IMR-90 (cell line): ENCODE measurements at regions not wholly inside any gene's neighbourhood (a gene's known extent, or its start where the extent isn't known, plus 50 kb on each side); places are given as distances from the start of the nearest gene placed in this dataset.

Experiments
- ATAC-seq: fragments of 200-7000 bp; cut with Tn5 transposase; 2 replicates; pipeline ENCODE4 v1.9.1; 2020; ENCODE audit warnings: low read depth, mild to moderate bottlenecking, moderate library complexity
- BruUV-seq: library from RNA; stranded (reverse); fragments of 400-500 nt; replicated peaks from 2 replicates; lab custom pipeline; 2021; lab: Mats Ljungman, UMichigan
- CTCF ChIA-PET: fragments of 300-600 bp; formaldehyde crosslinking; extraction: SDS; loops from one replicate; lab custom pipeline; 2021; ENCODE audit warnings: antibody characterized with exemption; lab: Yijun Ruan, JAX
- POLR2A ChIA-PET: fragments of 300-600 bp; sonication (Branson Sonifier 250); formaldehyde crosslinking; loops from one replicate; lab custom pipeline; 2022; ENCODE audit warnings: antibody characterized with exemption; ENCODE audit not compliant: unreplicated experiment; lab: Charles Lee
- DNase-seq: peaks from one replicate; pipeline ENCODE4 v3.0.0; 2013
- H2AFZ ChIP-seq: replicated peaks from 2 replicates; pipeline ENCODE3; 2013; ENCODE audit warnings: low read length, mild to moderate bottlenecking; ENCODE audit not compliant: poor library complexity
- H2AK5ac ChIP-seq: 2 replicates; pipeline ENCODE4 v1.6.1; 2013; ENCODE audit warnings: low read depth, low read length, inconsistent platforms
- H2AK9ac ChIP-seq: replicated peaks from 2 replicates; pipeline ENCODE3; 2013; ENCODE audit warnings: mild to moderate bottlenecking, low read depth, low read length, moderate library complexity; ENCODE audit not compliant: poor library complexity
- H2BK120ac ChIP-seq: 2 replicates; pipeline ENCODE4 v1.6.1; 2013; ENCODE audit warnings: low read depth, low read length, inconsistent platforms
- H2BK15ac ChIP-seq: 3 replicates; pipeline ENCODE4 v1.6.1; 2013; ENCODE audit warnings: low read depth, low read length, inconsistent platforms
- H2BK20ac ChIP-seq: 2 replicates; pipeline ENCODE4 v1.6.1; 2013; ENCODE audit warnings: low read depth, mild to moderate bottlenecking, inconsistent platforms, low read length, moderate library complexity
- H2BK5ac ChIP-seq: 2 replicates; pipeline ENCODE4 v1.6.1; 2013; ENCODE audit warnings: mild to moderate bottlenecking, low read depth, low read length, inconsistent platforms; ENCODE audit not compliant: poor library complexity, severe bottlenecking
- H3K14ac ChIP-seq: replicated peaks from 2 replicates; pipeline ENCODE4 v1.6.1; 2013; ENCODE audit warnings: low read depth, low read length, inconsistent platforms
- H3K18ac ChIP-seq: 2 replicates; pipeline ENCODE4 v1.6.1; 2013; ENCODE audit warnings: low read depth, low read length, control low read depth
- H3K23ac ChIP-seq: 2 replicates; pipeline ENCODE4 v1.6.1; 2013; ENCODE audit warnings: low read depth, low read length, inconsistent platforms
- H3K27ac ChIP-seq: 2 replicates; pipeline ENCODE4 v1.5.1; 2013; ENCODE audit warnings: mild to moderate bottlenecking, control low read depth, low read length; ENCODE audit not compliant: insufficient read depth
- H3K27me3 ChIP-seq: 2 replicates; pipeline ENCODE4 v1.6.1; 2013; ENCODE audit warnings: low read length; ENCODE audit not compliant: control insufficient read depth, insufficient read depth
- H3K36me3 ChIP-seq: 2 replicates; pipeline ENCODE4 v1.6.1; 2013; ENCODE audit warnings: low read length, mixed read lengths; ENCODE audit not compliant: control insufficient read depth, insufficient read depth
- H3K4ac ChIP-seq: 2 replicates; pipeline ENCODE4 v1.6.1; 2013; ENCODE audit warnings: low read depth, low read length, inconsistent platforms
- H3K4me1 ChIP-seq: 2 replicates; pipeline ENCODE4 v1.6.1; 2013; ENCODE audit warnings: low read length, mixed read lengths; ENCODE audit not compliant: control insufficient read depth, insufficient read depth
- H3K4me2 ChIP-seq: 2 replicates; pipeline ENCODE4 v1.6.1; 2013; ENCODE audit warnings: low read depth, mild to moderate bottlenecking, control low read depth, low read length, moderate library complexity
- H3K4me3 ChIP-seq: 2 replicates; pipeline ENCODE4 v1.5.1; 2013; ENCODE audit warnings: low read depth, mild to moderate bottlenecking, control low read depth, low read length, moderate library complexity; ENCODE audit not compliant: insufficient read depth
- H3K56ac ChIP-seq: 2 replicates; pipeline ENCODE4 v1.6.1; 2013; ENCODE audit warnings: low read length, inconsistent platforms; ENCODE audit not compliant: insufficient read depth; ENCODE audit errors: extremely low read depth
- H3K79me1 ChIP-seq, 2 experiments: 2 replicates each; pipeline ENCODE4 v1.6.1; 2013; ENCODE audit warnings: low read length in 2 of 2, inconsistent platforms in 1 of 2, low read depth in 1 of 2
- H3K9ac ChIP-seq: 2 replicates; pipeline ENCODE4 v1.6.1; 2013; ENCODE audit warnings: low read depth, low read length, control low read depth
- H3K9me1 ChIP-seq: 2 replicates; pipeline ENCODE4 v1.6.1; 2013; ENCODE audit warnings: low read length, inconsistent platforms; ENCODE audit not compliant: insufficient read depth
- H3K9me3 ChIP-seq: 2 replicates; pipeline ENCODE4 v1.6.1; 2013; ENCODE audit warnings: low read length; ENCODE audit not compliant: control insufficient read depth, insufficient read depth
- H4K20me1 ChIP-seq: 2 replicates; pipeline ENCODE4 v1.6.1; 2013; ENCODE audit warnings: low read length, inconsistent platforms; ENCODE audit not compliant: insufficient read depth
- H4K5ac ChIP-seq: 2 replicates; pipeline ENCODE4 v1.6.1; 2013; ENCODE audit warnings: mild to moderate bottlenecking, low read depth, low read length, control low read depth
- H4K8ac ChIP-seq, 2 experiments: 2 replicates each; pipeline ENCODE4 v1.6.1; 2013; ENCODE audit warnings: low read depth in 2 of 2, low read length in 2 of 2, control low read depth in 1 of 2, inconsistent platforms in 1 of 2
- H4K91ac ChIP-seq: 2 replicates; pipeline ENCODE4 v1.6.1; 2013; ENCODE audit warnings: low read depth, low read length, inconsistent platforms; ENCODE audit not compliant: insufficient read depth
- BHLHE40 ChIP-seq: fragments of 150-350 bp; IDR thresholded peaks from 2 replicates; pipeline ENCODE4 v1.6.1; 2016; ENCODE audit warnings: mild to moderate bottlenecking, low read depth, low read length
- CEBPB ChIP-seq: IDR thresholded peaks from 2 replicates; pipeline ENCODE4 v1.6.1; 2012; ENCODE audit warnings: low read depth, low read length, improper control_type of control experiment
- CHD1 ChIP-seq: IDR thresholded peaks from 2 replicates; pipeline ENCODE4 v1.6.1; 2012; ENCODE audit warnings: low read depth, low read length, improper control_type of control experiment
- CTCF ChIP-seq: conservative IDR thresholded peaks from 2 replicates; pipeline ENCODE4 v1.5.1; 2012; ENCODE audit warnings: mild to moderate bottlenecking, low read depth, low read length, improper control_type of control experiment
- ELK1 ChIP-seq: fragments of 150-350 bp; IDR thresholded peaks from 2 replicates; pipeline ENCODE4 v1.6.1; 2016; ENCODE audit warnings: low read depth, mild to moderate bottlenecking, low read length, moderate library complexity, borderline replicate concordance
- FOS ChIP-seq: fragments of 150-350 bp; IDR thresholded peaks from 2 replicates; pipeline ENCODE4 v1.6.1; 2016; ENCODE audit warnings: low read depth, low read length
- MAFK ChIP-seq: IDR thresholded peaks from 2 replicates; pipeline ENCODE4 v1.6.1; 2012; ENCODE audit warnings: low read depth, low read length, improper control_type of control experiment
- MAZ ChIP-seq: IDR thresholded peaks from 2 replicates; pipeline ENCODE4 v1.6.1; 2012; ENCODE audit warnings: low read depth, mild to moderate bottlenecking, low read length, improper control_type of control experiment, moderate library complexity, borderline replicate concordance
- MXI1 ChIP-seq: IDR thresholded peaks from 2 replicates; pipeline ENCODE4 v1.6.1; 2012; ENCODE audit warnings: low read depth, mild to moderate bottlenecking, low read length, moderate library complexity, borderline replicate concordance
- NFE2L2 ChIP-seq: fragments of 150-350 bp; IDR thresholded peaks from 2 replicates; pipeline ENCODE4 v1.6.1; 2016; ENCODE audit warnings: low read depth, mild to moderate bottlenecking, low read length
- POLR2A ChIP-seq: IDR thresholded peaks from 2 replicates; pipeline ENCODE4 v1.6.1; 2012; ENCODE audit warnings: mild to moderate bottlenecking, low read depth, low read length
- RAD21 ChIP-seq: IDR thresholded peaks from 2 replicates; pipeline ENCODE4 v1.6.1; 2012; ENCODE audit warnings: low read length, improper control_type of control experiment
- RCOR1 ChIP-seq: IDR thresholded peaks from 2 replicates; pipeline ENCODE4 v1.6.1; 2012; ENCODE audit warnings: mild to moderate bottlenecking, low read length, improper control_type of control experiment; ENCODE audit not compliant: insufficient replicate concordance
- RFX5 ChIP-seq: IDR thresholded peaks from 2 replicates; pipeline ENCODE4 v1.8.0; 2012; ENCODE audit warnings: low read depth, mild to moderate bottlenecking, low read length, moderate library complexity
- SMC3 ChIP-seq: fragments of 150-350 bp; IDR thresholded peaks from 2 replicates; pipeline ENCODE4 v1.6.1; 2016; ENCODE audit warnings: low read depth, mild to moderate bottlenecking, antibody characterized with exemption, low read length, moderate library complexity
- USF2 ChIP-seq: fragments of 150-350 bp; IDR thresholded peaks from 2 replicates; pipeline ENCODE4 v1.6.1; 2017; ENCODE audit warnings: mild to moderate bottlenecking, antibody characterized with exemption, low read length, low read depth
- WGBS, 2 experiments: methylation state at CpG; one replicate each; pipeline versions ENCODE4 v1.1.5 to v1.1.7; 2013; ENCODE audit warnings: missing lambda C conversion rate in 2 of 2; ENCODE audit not compliant: insufficient read length in 1 of 2; ENCODE audit errors: extremely low coverage in 2 of 2; 5-methylcytosine and 5-hydroxymethylcytosine counted together
- dilution Hi-C: fragments of 300-500 bp; cut with HindIII; formaldehyde crosslinking; loops from one replicate; pipeline ENCODE4 v1.14.3; 2018; ENCODE audit warnings: low sequenced_read_pairs; ENCODE audit not compliant: unreplicated experiment
- in situ Hi-C: fragments of 300-500 bp; cut with MboI; formaldehyde crosslinking; loops from 3 replicates; pipeline ENCODE4 v1.14.3; 2019; ENCODE audit warnings: low sequenced_read_pairs, inconsistent platforms, mixed read lengths
- intact Hi-C: fragments of 100-400 bp; cut with micrococcal nuclease; formaldehyde crosslinking; loops from 2 replicates; pipeline ENCODE4 v1.10.0; 2022

DNA sequence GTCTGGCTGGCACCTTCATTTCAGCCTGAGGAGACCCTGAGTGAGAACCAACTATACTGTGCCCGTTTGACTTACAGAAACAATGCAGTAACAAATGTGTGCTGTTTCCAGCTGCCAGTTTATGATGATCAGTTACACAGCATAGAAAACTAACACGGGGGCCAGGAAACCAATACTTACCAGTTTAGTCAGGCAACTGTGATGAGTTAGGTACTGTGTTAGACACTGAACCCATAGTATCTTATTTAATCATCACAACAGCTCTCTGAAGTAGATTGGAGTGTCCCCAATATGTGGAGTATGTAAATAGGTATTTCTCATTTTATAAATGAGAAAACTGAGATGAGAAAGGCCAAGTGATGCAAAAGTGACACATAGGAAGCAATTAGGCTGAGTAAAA, 620.9 kb upstream of the KLF12 start:
- no peak overlapping the region for H3K27ac ChIP-seq
- ChIA-PET CTCF (no interaction called here), POLR2A (no interaction called here)
- H3K9me1 ChIP-seq, result no peaks in the 10 kb centered on the region
- H3K14ac ChIP-seq, result no peak overlapping the region
- ATAC-seq, result no peak
- no peak overlapping the region for H2BK120ac ChIP-seq
- H3K9me3 ChIP-seq, result no peaks in the 10 kb centered on the region
- H2AK9ac ChIP-seq, result no peak overlapping the region
- no peak overlapping the region for H2AFZ ChIP-seq
- H3K4me3 ChIP-seq, result no peak overlapping the region
- H3K9ac ChIP-seq, result no peak overlapping the region
- H2BK5ac ChIP-seq, result no peak overlapping the region
- no peaks in the 10 kb centered on the region for H3K79me1 ChIP-seq
- no peak overlapping the region for H3K18ac ChIP-seq
- no peak overlapping the region for H2BK15ac ChIP-seq
- H3K36me3 ChIP-seq, result no peaks in the 10 kb centered on the region
- H3K4ac ChIP-seq, result no peak overlapping the region
- H2AK5ac ChIP-seq, result no peak overlapping the region
- TF ChIP-seq CHD1 (no peak), MAZ (no peak), ELK1 (no peak), NFE2L2 (no peak), MXI1 (no peak), MAFK (no peak), SMC3 (no peak), BHLHE40 (no peak), POLR2A (no peak), CEBPB (no peak), CTCF (no peak), USF2 (no peak), FOS (no peak), RCOR1 (no peak), RAD21 (no peak), RFX5 (no peak)
- in situ Hi-C loops, result no loop called here
- no peak overlapping the region for H3K4me2 ChIP-seq
- H4K5ac ChIP-seq, result no peak overlapping the region
- dilution Hi-C loops, result no loop called here
- no peaks in the 10 kb centered on the region; the same call in 1 of the 2 replicates for H3K27me3 ChIP-seq
- no peaks in the 10 kb centered on the region for H4K20me1 ChIP-seq
- no peak overlapping the region for H3K56ac ChIP-seq
- no peak for DNase-seq
- no peak overlapping the region for H4K8ac ChIP-seq
- H3K4me1 ChIP-seq, result no peaks in the 10 kb centered on the region
- intact Hi-C loops, result no loop called here
- H2BK20ac ChIP-seq, result no peak overlapping the region
- no peak overlapping the region for H4K91ac ChIP-seq
- no TSS peak for BruUV-seq
- H3K23ac ChIP-seq, result no peak overlapping the region
- no CpG with 5 or more reads among the region's 2 CpGs for WGBS, 2 experiments
